GM21717 (cell line): ENCODE measurements at regions not wholly inside any gene's neighbourhood (a gene's known extent, or its start where the extent isn't known, plus 50 kb on each side); places are given as distances from the start of the nearest gene placed in this dataset.
"Not testable (repeated sequence)": the region's sequence is repeated elsewhere in the genome, so short reads cannot be mapped to it uniquely, and the experiment has no call there.

Experiments
- ATAC-seq: cut with Tn5 transposase; IDR thresholded peaks from one replicate; pipeline ENCODE4 v1.9.1; 2021; ENCODE audit warnings: mild to moderate bottlenecking, moderate library complexity; ENCODE audit not compliant: unreplicated experiment

DNA sequence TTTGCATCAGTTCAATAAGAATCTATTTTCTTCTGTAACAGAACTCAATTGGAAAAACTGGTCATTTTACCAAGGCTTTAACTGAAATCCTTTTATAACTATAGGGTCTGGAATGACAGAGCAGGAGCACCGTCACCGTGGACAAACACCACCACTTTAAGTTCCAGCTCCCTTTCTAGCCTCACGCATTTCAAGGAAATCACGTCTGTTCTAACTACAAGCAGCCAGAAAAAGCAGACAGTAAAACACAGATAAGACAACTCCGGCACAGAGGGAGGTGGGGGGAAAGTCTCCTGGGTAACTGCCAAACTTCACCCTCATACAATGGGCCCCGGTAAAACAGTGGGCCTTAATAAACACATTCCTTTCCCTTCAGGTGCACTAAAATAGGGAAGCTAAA, 952.6 kb downstream of the STIM2 start:
- not testable (repeated sequence) for ATAC-seq

DNA sequence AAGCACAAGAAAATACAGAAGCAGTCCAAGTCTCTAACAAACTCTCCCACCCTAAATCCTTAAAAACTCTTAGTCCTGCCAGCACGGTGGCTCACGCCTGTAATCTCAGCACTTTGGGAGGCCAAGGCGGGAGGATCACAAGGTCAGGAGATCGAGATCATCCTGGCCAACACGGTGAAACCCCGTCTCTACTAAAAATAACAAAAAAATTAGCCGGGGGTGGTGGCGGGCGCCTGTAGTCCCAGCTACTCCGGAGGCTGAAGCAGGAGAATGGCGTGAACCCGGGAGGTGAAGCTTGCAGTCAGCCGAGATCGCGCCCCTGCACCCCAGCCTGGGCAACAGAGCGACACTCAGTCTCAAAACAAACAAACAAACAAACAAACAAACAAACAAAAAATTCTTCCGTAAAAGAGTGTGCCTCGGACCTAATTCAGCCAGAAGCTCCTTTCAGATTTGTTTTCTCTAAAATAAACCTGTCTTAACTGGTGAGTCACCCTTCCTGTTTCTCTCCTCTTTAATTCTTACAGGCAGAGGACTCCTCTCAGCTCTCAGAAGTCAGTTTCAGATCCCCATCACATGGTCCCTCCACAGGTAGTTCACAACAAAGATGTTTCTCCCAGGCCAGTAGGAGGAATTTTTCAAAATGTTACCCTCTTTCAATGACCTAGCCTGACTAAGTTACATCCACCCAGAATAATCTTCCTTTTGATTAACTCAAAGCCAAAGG, 953.2 kb downstream of the STIM2 start:
- peak; percentile 99 for ATAC-seq

DNA sequence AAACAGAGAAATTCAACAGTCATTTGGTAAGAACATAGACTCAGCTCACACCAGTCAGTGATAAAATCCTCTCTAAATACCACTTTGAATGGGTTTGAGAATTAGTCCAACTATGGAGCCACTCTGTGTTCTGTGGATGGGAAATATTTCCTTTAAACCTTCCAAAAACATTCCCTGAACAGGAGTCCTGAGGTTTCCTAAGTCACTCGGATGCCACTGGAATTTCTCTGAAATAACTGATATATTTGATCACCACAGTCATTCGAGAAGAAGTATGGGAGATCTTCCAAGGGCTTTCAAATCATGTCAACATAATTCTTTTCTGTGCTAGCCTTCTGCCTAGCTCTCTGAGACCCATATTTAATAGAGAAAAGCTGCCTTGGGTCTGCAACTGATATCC, 958.6 kb downstream of the STIM2 start:
- ATAC-seq, result no peak

DNA sequence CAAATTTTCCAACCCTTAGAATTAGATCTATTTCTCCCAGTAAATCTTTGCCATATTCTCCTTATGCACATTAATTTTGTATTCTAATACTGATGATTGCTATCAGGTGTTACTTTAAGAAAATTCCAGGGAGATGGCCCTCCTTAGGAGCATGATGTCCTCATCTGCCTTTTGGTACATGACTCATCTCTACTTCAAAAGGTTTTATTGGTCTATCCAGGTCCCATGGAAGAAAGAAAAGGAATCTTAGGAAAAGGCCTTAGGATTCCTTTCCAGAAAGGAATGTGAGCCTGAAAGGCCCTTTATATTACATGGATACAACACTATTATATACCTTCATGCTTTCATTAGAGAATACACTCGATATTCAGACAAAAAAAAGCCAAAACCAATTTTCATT, 968.2 kb downstream of the STIM2 start:
- ATAC-seq, result no peak

DNA sequence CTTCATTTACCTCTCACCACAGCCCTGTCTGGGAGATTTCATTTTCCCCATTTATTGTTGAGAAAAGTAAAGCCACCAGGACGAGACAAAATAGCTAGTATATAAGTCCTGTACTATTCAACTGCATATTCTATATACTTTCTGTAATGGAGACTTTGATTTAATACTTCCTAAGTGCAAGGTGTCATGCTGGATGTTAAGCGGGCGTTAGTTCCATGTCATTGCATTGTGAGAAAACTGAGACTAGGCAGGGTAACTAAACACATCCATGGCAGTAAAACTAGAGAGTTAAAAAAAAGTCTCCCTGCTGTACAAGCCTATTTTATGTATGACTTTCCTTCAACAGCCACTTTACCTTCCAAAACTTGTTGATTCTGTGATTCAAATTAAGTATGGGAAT, 969.6 kb downstream of the STIM2 start:
- no peak for ATAC-seq

DNA sequence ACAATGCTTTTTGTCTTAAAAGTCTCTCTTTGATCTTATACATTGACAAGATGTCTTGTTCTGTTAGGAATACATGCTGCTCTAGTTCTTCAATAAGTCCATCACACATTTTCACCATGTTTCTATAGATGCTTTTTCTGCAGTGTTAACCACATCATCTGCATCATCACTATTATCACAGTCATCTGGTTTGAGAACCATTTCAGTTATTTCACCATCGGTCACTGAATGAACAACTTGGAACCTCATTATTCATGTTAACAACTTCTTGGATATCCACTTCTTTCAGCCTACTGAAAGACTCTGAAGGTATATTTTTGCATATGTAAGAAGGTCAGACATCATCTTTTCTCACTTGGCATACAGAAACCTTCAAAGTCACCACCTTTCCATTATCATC, 975.2 kb downstream of the STIM2 start:
- ATAC-seq, result no peak

DNA sequence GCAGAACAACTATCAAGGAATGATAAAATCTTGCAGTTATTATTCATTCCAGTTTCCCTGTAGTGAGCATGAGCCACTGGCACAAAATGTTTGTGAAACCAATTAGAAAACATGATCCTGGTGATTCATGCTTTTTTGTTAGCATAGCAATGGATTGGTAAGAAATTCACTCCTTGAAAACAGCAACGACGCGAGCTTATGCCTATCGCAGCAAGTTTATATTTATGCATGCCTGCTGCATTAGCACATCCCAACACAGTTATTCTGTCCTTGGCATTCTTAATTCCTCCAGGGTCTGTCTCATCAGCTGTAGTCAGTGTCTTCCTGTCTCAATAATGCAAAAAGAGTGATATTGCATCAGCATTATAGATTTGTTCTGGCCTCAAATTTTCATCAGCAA, 975.9 kb downstream of the STIM2 start:
- no peak for ATAC-seq

DNA sequence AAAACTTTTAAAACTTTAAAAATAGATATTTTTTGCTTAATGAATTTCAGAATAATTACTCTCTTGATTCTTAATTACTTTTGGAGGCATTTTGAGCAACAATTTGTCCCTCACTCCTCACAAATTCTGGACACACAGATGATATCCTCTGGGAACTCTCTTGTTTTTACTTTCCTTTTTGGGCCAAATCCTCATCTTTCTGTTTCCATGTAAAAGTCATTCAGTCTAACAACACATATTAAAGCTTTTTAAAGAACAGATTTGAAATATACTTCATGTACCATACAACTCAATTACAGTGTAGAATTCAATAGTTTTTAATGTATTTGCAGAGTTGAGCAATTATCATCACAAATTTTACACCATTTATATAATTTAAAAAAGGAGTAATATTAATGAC, 983.1 kb downstream of the STIM2 start:
- no peak for ATAC-seq

DNA sequence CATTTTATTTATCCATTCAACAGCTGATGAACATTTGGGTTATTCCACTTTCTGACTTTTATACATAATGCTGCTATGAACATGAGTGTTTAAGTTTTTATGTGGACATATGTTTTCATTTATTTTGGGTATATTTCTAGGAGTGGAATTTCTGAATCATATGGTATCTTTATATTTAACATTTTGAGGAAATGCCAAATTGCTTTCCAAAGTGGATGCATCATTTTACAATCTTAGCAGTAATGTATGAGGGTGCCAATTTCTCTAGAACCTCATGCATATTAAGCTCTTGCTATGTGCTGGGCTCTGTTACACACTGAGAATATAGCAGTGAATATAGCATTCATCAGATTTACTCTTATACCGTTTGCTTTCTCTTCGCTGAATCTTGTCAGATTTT, 983.7 kb downstream of the STIM2 start:
- ATAC-seq, result no peak

DNA sequence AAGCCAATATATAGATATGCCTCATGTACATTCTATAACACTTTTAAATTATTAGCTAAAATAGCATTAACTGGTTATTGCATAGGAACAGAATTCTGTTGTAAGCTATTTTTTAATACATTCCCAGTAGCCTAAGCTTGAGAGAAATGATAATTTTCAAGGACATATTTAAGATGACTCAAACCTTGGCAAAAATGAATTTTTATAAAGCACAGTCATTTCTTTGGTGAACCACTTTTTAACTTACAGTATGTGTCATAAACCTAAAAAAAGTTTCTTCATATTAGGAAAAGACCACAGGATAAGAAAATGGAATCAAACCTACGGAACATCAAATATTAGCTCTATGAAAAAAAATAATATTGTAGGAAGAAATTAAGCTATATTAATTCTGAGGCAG, 986.3 kb downstream of the STIM2 start:
- no peak for ATAC-seq

DNA sequence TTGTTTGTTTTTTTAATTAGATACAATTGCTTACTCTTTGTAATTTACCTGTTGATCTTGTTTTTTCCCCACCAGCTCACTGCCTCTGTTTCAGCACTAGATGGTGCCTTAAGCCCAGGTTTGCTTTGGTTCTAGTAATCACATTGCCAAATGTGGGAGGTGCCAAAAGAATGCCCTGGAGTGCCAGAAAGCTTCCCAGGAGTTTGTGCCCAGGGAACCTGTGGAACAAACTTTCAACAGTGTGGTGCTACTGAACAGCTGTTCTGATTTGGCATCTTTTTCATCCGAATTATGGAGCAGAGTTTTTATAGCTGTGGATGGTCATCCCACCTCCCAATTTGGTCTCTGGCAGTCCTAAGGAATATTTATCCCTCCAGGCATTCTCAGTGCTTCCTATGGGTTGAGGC, 1000.7 kb downstream of the STIM2 start:
- ATAC-seq, result no peak

DNA sequence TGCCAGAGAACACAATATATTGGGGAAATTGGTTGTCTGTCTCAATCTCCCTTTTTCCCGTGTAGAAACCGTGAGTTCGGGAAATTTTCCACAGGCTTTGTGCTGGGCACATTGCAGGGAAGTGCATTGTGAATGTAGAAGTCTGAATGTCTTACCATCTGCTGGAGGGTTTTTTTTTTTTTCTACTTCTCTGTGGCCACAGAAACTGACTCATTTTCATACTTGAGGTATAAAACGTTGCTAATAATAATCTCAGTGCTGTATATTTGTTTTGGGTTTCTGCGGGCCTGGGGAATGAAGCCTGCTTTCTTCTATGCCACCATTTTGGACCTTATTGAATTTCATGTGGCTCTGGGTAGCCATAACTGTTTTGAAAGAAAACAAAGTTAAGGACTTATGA, 1001.2 kb downstream of the STIM2 start:
- peak; percentile 63 for ATAC-seq

DNA sequence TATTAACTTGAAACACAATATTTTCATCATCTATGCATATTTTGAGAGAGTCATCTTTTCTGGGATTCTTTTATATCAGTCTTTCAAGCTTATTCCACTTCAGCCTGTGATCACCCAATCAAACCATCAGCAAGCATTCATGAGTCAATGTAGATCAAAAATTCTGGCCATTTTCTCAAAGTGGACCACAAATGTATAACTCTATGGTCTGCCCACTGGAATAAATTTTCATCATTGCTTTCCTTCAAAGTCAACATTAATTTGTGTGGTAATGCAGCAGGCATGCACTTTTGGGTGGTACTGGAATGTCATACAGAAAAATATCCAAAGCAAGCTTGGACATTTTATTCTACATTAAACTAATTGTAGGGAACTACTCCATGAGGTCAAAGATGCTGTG, 1013.0 kb downstream of the STIM2 start:
- no peak for ATAC-seq

DNA sequence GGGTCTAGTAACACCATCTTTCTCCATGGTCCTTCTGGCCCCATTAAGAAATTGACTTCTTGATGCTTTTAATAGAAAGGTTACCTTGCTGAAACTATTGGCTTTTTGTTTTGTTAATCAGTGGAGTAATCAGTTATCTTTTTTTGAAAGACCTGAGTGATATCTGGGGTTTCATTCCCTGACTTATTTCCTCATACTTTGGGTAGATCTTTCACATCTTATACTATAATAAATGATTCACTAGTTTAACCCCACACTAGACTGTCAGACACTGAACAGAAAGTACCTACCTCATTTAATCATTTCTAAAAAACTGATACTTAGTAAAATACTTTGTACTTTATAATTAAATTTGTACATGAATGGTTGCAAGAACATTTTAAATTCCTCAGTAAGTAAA, 1021.1 kb downstream of the STIM2 start:
- peak; percentile 50 for ATAC-seq

DNA sequence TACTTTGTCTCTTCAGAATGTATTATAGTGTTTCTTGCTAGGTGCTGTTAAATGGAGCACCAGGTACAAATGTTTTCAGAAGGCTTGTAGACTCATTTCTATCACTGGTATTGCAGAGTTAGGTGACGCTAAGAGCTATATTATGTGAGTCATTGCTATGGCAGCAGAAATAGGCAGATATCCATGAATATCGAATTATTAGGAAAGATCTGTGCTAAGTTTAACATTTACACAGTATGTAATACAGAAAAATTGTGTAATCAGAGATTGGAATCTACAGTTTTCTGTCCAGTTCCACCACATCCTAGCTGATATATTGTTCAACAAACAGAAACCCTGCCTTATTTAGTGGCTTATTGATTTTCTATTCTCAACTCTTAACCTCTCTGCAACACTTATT, 1025.5 kb downstream of the STIM2 start:
- ATAC-seq, result no peak

DNA sequence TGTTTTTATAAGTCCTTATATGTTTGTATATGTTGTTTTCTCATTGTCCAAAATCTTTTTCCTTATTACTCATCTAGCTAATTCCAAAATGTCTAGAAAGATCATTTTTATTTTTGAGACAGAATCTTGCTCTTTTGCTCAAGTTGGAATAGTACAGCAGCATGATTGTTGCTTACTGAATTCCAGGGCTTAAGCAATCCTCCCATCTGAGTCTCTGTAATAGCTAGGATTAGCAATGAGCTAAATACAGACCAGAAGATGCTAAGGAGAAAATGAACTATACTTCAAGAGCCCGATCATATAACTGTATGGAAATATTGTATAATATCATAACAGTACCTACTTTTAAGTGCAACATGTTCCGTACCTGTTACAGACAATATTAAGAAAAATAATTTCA, 1027.0 kb downstream of the STIM2 start:
- no peak for ATAC-seq

DNA sequence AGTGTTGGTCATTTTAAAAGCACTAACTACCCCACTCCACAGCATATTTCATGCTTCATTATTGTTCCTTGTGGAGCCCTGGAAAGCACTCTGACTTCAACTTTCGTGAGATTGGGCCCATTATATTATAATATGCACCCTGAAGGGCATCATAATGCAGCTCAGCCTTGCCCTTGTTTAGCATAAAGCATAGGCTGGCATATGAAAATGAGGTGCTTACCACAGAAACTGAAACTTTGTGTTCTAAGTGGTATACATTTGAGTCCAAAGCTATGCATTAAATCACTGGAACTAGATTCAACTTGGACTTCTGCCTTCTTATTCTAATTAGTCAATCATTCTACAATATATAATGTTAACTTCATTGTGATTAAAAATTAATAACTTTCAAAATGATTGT, 1027.9 kb downstream of the STIM2 start:
- ATAC-seq, result no peak

DNA sequence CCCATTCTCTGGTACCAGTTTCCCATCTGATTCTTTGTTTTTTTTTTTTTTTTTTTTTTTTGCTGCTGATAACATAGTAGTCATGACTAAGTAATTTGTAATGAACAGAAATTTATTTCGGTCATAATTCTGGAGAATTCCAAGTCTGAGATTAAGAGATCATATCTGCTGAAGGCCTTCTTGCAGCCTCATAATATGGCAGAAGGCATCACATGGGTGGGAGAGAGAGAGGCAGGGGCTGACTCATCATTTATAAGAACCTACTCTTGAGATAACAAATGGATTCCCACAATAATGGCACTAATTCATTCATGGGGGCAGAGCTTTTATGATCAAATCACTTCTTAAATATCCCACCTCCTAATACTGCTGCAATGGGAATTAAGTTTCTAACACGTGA, 1034.3 kb downstream of the STIM2 start:
- ATAC-seq, result no peak

DNA sequence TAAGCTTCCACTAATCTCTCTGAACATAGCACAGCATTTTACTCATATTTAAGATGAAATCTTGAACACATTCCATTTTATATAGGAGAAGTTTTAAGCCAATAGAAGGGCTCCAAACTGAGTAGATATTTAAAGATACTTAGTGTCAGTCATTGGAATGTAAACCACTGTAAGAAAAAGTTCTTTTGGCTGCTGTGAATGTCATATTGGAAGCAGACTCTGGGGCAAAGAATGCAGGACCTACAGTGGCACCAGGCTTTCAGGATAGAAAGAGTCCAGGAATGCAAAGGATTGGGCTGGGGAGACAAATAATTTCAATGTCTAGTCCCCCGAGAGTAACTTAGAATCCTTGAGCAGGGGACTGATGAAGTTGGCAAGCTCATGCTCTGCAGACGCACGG, 1047.7 kb downstream of the STIM2 start:
- no peak for ATAC-seq

DNA sequence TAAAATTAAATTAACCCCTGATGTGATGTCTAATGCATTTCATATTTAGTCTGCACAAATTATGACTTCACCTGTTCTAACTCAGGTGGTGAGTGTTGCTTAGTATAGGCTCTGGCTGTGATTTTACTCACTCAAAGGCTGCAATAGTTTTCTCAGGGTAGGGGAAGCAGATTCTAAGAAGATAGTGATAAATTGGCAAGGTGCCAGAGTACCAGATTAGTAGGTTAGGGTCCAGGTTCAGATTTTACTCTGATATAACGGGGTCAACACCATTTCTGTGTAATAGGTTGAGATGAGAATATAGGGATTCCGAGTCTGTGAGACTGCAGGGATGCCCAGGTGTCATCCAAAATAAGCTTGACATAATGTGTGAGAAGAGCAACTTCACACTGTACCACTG, 1049.6 kb downstream of the STIM2 start:
- ATAC-seq, result no peak

DNA sequence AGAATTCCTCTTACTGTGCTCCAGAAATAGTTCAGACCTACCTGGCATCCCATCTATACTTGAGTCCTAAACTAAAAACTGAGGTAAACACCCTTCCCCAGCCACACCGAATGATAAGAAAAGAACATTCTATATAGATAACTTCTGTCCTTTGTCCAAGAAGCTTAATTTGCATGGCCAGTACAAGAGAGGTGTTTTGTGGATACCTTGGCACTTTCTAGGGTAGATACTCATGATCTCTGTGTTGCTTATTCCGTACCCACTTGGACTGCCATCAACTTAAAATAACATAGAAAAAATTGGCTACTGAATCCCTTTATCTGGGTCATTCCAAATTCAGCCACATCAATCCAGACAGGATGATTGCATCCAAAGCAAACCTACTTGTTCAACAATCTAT, 1050.4 kb downstream of the STIM2 start:
- ATAC-seq, result no peak

DNA sequence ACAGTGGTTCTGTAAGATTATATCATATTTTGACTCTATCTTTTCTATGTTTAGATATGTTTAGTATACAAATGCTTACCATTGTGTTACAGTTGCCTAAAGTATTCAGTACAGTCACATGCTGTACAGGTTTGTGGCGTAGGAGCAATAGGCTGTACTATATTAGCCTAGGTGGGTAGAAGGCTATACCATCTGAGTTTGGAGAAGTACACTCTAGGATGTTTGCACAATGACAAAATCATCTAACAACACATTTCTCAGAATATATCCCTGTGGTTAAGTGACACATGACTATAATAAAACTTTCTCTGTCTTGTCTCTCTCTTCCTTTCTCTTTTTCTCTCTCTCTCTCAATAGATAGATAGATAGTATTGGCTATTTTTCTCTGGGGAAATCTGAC, 1053.1 kb downstream of the STIM2 start:
- no peak for ATAC-seq

DNA sequence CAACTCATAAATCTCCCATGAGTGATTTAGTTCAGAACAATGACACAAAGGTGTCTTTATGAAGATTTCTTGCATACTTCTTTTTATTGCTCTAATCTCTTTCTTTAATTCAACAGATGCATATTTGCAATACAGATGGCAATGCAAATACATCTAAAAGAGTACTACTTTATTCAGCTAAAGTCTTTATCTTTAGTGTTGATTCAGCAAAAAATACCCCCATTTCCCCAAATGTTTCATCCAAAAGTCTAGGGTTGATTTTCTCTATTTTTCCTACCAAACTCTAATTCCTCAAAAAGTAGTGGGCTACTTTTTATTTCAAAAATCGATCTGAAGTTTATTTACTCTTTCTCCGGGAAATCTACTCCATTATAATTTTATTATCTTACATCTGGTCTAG, 1055.2 kb downstream of the STIM2 start:
- no peak for ATAC-seq
